Mesothelial cell of epicardium (in vitro differentiated cells): ENCODE measurements at regions not wholly inside any gene's neighbourhood (a gene's known extent, or its start where the extent isn't known, plus 50 kb on each side); places are given as distances from the start of the nearest gene placed in this dataset.

Experiments
- DNase-seq, 2 experiments: peaks; one replicate each; pipeline ENCODE4 v3.0.0; 2021; ENCODE audit warnings: low spot score in 2 of 2; ENCODE audit not compliant: unreplicated experiment in 2 of 2
- H3K27ac Mint-ChIP-seq: 2 replicates; pipeline ENCODE4 v1.8.0; 2021; ENCODE audit warnings: mixed read lengths
- H3K27me3 Mint-ChIP-seq: 2 replicates; pipeline ENCODE4 v1.8.0; 2021; ENCODE audit warnings: low read depth, mixed read lengths
- H3K36me3 Mint-ChIP-seq: 2 replicates; pipeline ENCODE4 v1.8.0; 2021; ENCODE audit warnings: mixed read lengths
- H3K4me1 Mint-ChIP-seq: 2 replicates; pipeline ENCODE4 v1.8.0; 2021; ENCODE audit warnings: mixed read lengths
- H3K4me3 Mint-ChIP-seq: 2 replicates; pipeline ENCODE4 v1.8.0; 2021; ENCODE audit warnings: mild to moderate bottlenecking, moderate library complexity, mixed read lengths
- H3K9me3 Mint-ChIP-seq: 2 replicates; pipeline ENCODE4 v1.8.0; 2021; ENCODE audit warnings: mixed read lengths
- CTCF ChIP-seq: fragments of 200-600 bp; sonication (generic); IDR thresholded peaks from one replicate; pipeline ENCODE4 v1.5.0; 2021; ENCODE audit warnings: antibody characterized with exemption; ENCODE audit not compliant: unreplicated experiment

- TF ChIP-seq CTCF: no peak
- Mint-ChIP-seq H3K27me3 (no peaks in the 10 kb centered on the region), H3K4me1 (no peaks in the 10 kb centered on the region), H3K27ac (no peak overlapping the region), H3K36me3 (no peaks in the 10 kb centered on the region), H3K4me3 (no peak overlapping the region), H3K9me3 (peaks cover 14% of the 10 kb centered on the region)
- DNase-seq: no peak
These were observed 760.2 kb upstream of the GBE1 start for GRCh38 chr3:82521657-82522056.

GRCh38 chr3:82520846-82521245 lies 759.4 kb upstream of the GBE1 start:
- no peak overlapping the region for H3K4me3 Mint-ChIP-seq
- no peak overlapping the region for H3K27ac Mint-ChIP-seq
- DNase-seq: no peak
- no peaks in the 10 kb centered on the region for H3K27me3 Mint-ChIP-seq
- H3K9me3 Mint-ChIP-seq: peaks cover 21% of the 10 kb centered on the region
- H3K36me3 Mint-ChIP-seq: no peaks in the 10 kb centered on the region
- TF ChIP-seq CTCF: no peak
- no peaks in the 10 kb centered on the region for H3K4me1 Mint-ChIP-seq

- no peaks in the 10 kb centered on the region for H3K4me1 Mint-ChIP-seq
- no peak for DNase-seq
- H3K27me3 Mint-ChIP-seq: no peaks in the 10 kb centered on the region
- H3K4me3 Mint-ChIP-seq: no peak overlapping the region
- no peaks in the 10 kb centered on the region for H3K36me3 Mint-ChIP-seq
- TF ChIP-seq CTCF: no peak
- no peak overlapping the region for H3K27ac Mint-ChIP-seq
- H3K9me3 Mint-ChIP-seq: peaks cover 7% of the 10 kb centered on the region
These were observed 748.6 kb upstream of the GBE1 start for GRCh38 chr3:82509951-82510603.

GRCh38 chr3:82509106-82509842 lies 747.8 kb upstream of the GBE1 start:
- Mint-ChIP-seq H3K27me3 (no peaks in the 10 kb centered on the region), H3K4me3 (no peak overlapping the region), H3K4me1 (no peaks in the 10 kb centered on the region), H3K36me3 (no peaks in the 10 kb centered on the region), H3K27ac (no peak overlapping the region), H3K9me3 (peaks cover 7% of the 10 kb centered on the region)
- no peak for DNase-seq
- no peak for TF ChIP-seq CTCF

- no peak overlapping the region for H3K4me3 Mint-ChIP-seq
- peaks cover under 1% of the 10 kb centered on the region for H3K27me3 Mint-ChIP-seq
- no peak for DNase-seq
- peaks cover 7% of the 10 kb centered on the region for H3K9me3 Mint-ChIP-seq
- no peak for TF ChIP-seq CTCF
- no peaks in the 10 kb centered on the region for H3K36me3 Mint-ChIP-seq
- no peak overlapping the region for H3K27ac Mint-ChIP-seq
- no peaks in the 10 kb centered on the region for H3K4me1 Mint-ChIP-seq
These were observed 744.8 kb upstream of the GBE1 start for GRCh38 chr3:82506204-82506603.
